VCaP (cell line): ENCODE measurements at regions not wholly inside any gene's neighbourhood (a gene's known extent, or its start where the extent isn't known, plus 50 kb on each side); places are given as distances from the start of the nearest gene placed in this dataset.

ENCODE experiments used
- H3K27ac ChIP-seq: fragments of 450-650 bp; 2 replicates; pipeline ENCODE4 v1.5.1; 2017
- CTCF ChIP-seq: fragments of 450-650 bp; conservative IDR thresholded peaks from 2 replicates; pipeline ENCODE4 v1.5.1; 2017; ENCODE audit warnings: mild to moderate bottlenecking, moderate library complexity

- TF ChIP-seq CTCF, result no peak
- no peak overlapping the region for H3K27ac ChIP-seq
These were observed 209.0 kb upstream of the IRX1 start for GRCh38 chr5:3386637-3387036.

GRCh38 chr5:3385991-3386519, 209.6 kb upstream of the IRX1 start:
- no peak for TF ChIP-seq CTCF
- no peak overlapping the region for H3K27ac ChIP-seq

- no peak overlapping the region for H3K27ac ChIP-seq
- no peak for TF ChIP-seq CTCF
These were observed 211.1 kb upstream of the IRX1 start for GRCh38 chr5:3384531-3384930.

DNA sequence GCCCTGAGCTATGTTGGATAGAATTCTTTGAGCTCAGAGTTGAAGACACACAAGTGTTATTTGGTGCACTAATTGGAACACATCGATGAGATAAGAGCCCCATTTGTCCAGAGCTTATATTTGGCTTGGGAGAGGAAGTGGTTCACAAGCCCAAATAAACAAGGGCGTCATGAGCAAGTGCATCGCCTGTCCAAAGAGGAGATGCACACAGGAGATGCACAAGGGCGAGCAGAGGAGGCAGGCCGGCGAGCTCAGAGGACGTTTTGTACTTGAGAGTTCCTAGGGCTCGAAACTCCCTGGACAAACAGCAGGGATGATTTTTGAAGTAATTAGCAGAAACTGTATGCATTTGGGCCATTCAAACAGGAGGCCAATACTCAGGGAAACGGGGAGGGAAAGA, 212.8 kb upstream of the IRX1 start:
- TF ChIP-seq CTCF, result no peak
- no peak overlapping the region for H3K27ac ChIP-seq

DNA sequence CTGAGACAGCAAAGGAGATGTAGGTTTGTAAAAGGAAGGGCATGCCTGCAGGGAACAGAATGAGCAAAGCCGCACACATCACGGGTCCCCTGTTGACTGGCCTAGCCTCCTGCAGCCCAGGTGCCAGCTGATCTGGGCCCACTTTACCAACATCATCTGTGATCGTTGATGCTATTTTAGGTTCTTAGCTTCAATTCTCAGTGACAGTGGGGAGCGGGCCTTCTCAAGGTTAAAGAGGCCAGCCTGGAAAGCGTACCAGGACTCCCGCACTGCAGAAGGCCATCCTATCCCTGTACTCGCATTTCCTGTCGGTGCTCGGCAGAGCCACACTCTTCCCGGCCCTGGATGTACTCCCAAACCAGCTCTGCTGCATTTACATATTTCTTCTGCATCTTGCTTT, 213.5 kb upstream of the IRX1 start:
- no peak overlapping the region for H3K27ac ChIP-seq
- no peak for TF ChIP-seq CTCF

GRCh38 chr5:3381206-3381825, 214.3 kb upstream of the IRX1 start:
- no peak for TF ChIP-seq CTCF
- H3K27ac ChIP-seq, result no peak overlapping the region

DNA sequence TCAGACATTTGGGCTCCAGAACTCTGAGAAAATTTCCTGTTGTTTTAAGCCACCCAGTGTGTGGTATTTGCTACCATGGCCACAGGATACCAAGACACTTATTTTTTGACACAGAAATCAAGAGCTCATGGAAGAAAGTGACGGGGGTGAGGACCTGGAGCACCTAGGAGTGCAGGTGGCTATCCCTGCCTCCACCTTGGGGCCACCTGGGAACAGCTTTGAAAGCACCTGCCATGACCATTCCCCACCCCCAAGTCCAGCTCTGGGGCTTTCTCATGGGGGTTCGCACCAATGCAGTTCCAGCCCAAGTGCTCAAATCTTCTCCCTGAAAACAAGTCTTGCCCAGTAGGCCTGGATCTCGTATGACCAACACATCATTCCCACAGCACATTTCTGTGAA, 214.9 kb upstream of the IRX1 start:
- TF ChIP-seq CTCF, result no peak
- H3K27ac ChIP-seq, result no peak overlapping the region
